ENCODE measurements at regions not wholly inside any gene's neighbourhood (a gene's known extent, or its start where the extent isn't known, plus 50 kb on each side); places are given as distances from the start of the nearest gene placed in this dataset.
"Not testable (repeated sequence)": the region's sequence is repeated elsewhere in the genome, so short reads cannot be mapped to it uniquely, and the experiment has no call there.

DNA sequence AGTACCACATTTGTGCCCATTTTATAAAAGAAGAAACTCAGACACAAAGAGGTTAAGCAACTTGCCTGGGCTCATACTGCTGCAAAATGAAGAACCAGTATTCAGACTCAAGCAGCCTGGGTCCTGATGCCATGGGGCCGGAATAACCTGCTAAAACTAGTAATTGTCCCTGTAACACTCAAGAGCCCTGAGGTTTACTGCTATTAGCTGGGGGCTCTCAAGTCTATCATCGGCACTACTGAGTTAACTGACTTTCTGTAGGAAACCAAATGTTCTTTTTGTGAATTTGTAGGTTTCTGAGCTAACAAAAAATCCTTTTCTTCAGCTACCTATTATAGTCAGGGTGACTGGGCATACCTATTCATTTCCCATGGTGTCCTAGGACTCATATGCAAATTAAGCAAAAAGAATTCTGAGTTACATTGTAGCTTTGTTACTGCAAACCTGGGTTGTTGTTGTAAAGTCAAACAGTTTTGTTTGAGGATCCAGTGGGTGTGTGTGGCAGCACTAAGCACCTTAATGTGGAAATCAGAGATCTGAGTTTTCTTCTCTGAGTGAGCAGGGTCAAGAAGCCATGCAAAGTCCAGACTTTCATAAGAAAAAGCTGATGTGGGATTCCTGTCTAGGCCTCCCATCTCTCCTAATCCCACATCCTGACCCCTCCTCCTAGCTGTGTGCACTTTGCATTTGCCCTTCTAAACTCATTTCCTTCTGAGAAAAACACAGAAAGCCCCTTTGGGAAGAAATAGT, 72.4 kb upstream of the TNP1 start:
- TF ChIP-seq FOXP2 (optimal IDR thresholded peaks at IDR 0.05; ENCODE audit: control extremely low read depth, extremely low read length, insufficient read depth) (no peak), EZH2 (IDR thresholded peaks at IDR 0.05) (no peak), POLR2AphosphoS5 (IDR thresholded peaks at IDR 0.05; ENCODE audit: borderline replicate concordance, low read depth, low read length) (no peak)
- no peak for DNase-seq (ENCODE audit: low read depth, low spot score)
- no peaks in the 10 kb centered on the region for H3K36me3 ChIP-seq (ENCODE audit: insufficient read depth, low read length)
- H3K4me3 ChIP-seq, result no peak overlapping the region
- H3K9me3 ChIP-seq (ENCODE audit: low read depth, low read length), result no peaks in the 10 kb centered on the region
- H3K27ac ChIP-seq, result no peak overlapping the region
- no peak overlapping the region for H3K9ac ChIP-seq (ENCODE audit: insufficient read length)

DNA sequence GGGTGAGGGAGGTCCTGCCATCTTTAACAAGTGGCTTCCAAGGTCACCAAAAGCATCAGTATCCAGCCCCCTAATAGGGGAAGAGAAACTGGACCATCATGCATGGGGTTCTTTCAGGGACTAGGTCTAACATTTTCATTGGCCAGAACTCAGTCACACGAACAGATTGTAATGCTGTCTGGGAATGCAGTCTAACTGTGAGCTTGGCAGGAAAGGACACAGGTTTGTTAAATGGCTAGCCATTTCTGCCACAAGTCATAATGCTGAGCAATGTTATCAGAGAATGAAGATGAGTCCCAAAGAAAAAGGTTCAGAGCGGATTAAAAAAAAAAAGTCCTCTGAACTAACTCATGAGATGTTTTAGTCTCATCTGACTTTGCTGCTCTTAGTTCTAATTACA, 70.9 kb upstream of the TNP1 start:
- H3K9ac ChIP-seq (ENCODE audit: insufficient read length), result no peak overlapping the region
- no peak overlapping the region for H3K27ac ChIP-seq
- no peak overlapping the region for H3K4me3 ChIP-seq
- no peaks in the 10 kb centered on the region for H3K9me3 ChIP-seq (ENCODE audit: low read depth, low read length)
- no peak for DNase-seq (ENCODE audit: low read depth, low spot score)
- TF ChIP-seq POLR2AphosphoS5 (IDR thresholded peaks at IDR 0.05; ENCODE audit: borderline replicate concordance, low read depth, low read length) (no peak), FOXP2 (optimal IDR thresholded peaks at IDR 0.05; ENCODE audit: control extremely low read depth, extremely low read length, insufficient read depth) (no peak), EZH2 (IDR thresholded peaks at IDR 0.05) (no peak)
- no peaks in the 10 kb centered on the region for H3K36me3 ChIP-seq (ENCODE audit: insufficient read depth, low read length)

DNA sequence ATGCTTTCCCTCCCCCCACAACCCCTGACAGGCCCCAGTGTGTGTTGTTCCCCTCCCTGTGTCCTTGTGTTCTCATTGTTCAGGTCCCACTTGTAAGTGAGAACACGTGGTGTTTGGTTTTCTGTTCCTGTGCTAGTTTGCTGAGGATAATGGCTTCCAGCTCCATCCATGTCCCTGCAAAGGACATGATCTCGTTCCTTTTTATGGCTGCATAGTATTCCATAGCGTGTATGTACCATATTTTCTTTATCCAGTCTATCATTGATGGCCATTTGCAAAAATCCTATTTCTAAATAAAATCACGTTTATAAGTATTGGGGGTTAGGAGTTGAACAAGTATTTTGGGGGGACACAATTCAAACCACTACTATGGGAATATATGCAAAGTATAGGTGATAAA, 69.5 kb upstream of the TNP1 start:
- DNase-seq (ENCODE audit: low read depth, low spot score); H3K27ac ChIP-seq; H3K4me3 ChIP-seq: not testable (repeated sequence)

DNA sequence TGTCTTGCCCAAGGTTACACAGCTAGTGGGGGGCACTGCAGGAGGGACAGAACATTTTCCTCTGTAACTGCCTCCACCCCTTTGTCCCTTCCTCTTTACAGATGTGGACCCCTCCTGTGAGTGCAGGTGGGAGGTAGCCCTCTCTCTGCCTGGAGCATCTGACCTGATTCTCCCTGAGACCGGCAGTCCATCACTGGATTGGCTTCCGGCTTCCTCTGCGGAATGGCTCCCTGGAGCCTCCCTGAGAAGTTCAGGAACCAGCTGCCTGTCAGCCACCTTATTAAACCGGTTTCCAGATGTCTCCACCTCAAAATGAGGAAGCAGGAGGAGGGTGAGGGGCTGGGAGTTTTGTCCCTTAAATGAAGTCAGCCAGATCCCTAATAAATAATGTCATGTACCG, 67.3 kb upstream of the TNP1 start:
- no peak overlapping the region for H3K4me3 ChIP-seq
- H3K9me3 ChIP-seq (ENCODE audit: low read depth, low read length), result no peaks in the 10 kb centered on the region
- no peak for TF ChIP-seq POLR2AphosphoS5 (IDR thresholded peaks at IDR 0.05; ENCODE audit: borderline replicate concordance, low read depth, low read length)
- TF ChIP-seq EZH2 (IDR thresholded peaks at IDR 0.05), result no peak
- no peak for TF ChIP-seq FOXP2 (optimal IDR thresholded peaks at IDR 0.05; ENCODE audit: control extremely low read depth, extremely low read length, insufficient read depth)
- no peak for DNase-seq (ENCODE audit: low read depth, low spot score)
- H3K27ac ChIP-seq, result no peak overlapping the region
- H3K36me3 ChIP-seq (ENCODE audit: insufficient read depth, low read length), result no peaks in the 10 kb centered on the region
- H3K9ac ChIP-seq (ENCODE audit: insufficient read length), result no peak overlapping the region

More for the DNA sequence above, 69.5 kb upstream of the TNP1 start:
- not testable (repeated sequence) for H3K36me3 ChIP-seq (ENCODE audit: insufficient read depth, low read length); H3K9me3 ChIP-seq (ENCODE audit: low read depth, low read length); H3K9ac ChIP-seq (ENCODE audit: insufficient read length)

DNA sequence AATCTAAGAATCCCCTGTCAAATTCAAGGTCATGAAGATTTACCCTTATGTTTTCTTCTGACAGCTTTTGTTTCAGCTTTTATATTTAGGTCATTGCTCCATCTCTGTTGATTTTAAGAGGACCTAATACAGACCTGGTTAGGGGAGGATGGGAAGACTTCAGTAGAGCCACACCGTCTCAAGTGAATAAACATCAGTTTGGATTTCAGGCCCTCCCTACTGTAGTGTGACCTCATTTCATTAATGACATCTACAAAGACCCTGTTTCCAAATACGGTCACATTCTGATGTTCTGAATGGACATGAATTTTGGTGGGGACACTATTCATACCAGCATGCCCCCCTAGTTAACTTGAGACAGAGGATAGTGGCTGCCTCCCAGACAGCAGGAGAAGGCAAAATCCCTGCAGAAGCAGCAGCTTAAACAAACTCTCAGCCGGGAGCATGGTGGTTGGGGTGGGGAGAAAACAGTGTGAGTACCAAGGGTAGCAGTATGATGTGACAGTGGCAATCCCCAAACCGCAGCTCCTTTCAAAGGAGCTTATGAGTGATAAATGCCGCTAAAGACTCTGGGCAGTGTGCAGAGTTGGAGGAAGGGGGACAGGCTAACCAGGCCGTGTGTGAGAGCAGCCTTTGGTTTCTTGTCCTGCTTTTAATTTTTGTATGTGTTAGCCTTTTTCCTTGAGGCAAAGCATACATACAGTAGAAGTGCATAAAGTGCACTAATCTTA, 65.9 kb upstream of the TNP1 start:
- Histone ChIP-seq H3K9ac (ENCODE audit: insufficient read length) (no peak overlapping the region), H3K36me3 (ENCODE audit: insufficient read depth, low read length) (no peaks in the 10 kb centered on the region), H3K4me3 (no peak overlapping the region), H3K27ac (no peak overlapping the region), H3K9me3 (ENCODE audit: low read depth, low read length) (no peaks in the 10 kb centered on the region)
- DNase-seq (ENCODE audit: low read depth, low spot score), result no peak
- TF ChIP-seq EZH2 (IDR thresholded peaks at IDR 0.05), result no peak
- TF ChIP-seq POLR2AphosphoS5 (IDR thresholded peaks at IDR 0.05; ENCODE audit: borderline replicate concordance, low read depth, low read length), result no peak
- no peak for TF ChIP-seq FOXP2 (optimal IDR thresholded peaks at IDR 0.05; ENCODE audit: control extremely low read depth, extremely low read length, insufficient read depth)

DNA sequence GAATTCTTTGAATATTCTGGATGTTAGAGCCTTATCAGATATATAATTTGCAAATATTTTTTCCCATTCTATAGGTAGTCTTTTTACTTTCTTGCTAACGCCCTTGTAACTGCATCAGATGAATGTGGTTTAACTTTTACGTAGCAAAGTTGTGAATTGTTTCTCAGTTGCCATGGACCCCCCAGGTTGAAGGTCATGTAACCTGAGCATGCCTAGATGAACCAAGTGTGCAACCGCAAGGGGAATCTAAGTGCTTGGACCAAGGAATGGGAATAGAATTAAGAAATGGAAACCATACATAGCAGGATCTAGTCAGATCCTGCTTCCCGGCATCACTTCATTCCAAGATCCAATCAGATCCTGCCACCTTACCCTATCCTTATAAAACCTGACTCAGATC, 65.1 kb upstream of the TNP1 start:
- TF ChIP-seq FOXP2 (optimal IDR thresholded peaks at IDR 0.05; ENCODE audit: control extremely low read depth, extremely low read length, insufficient read depth) (no peak), POLR2AphosphoS5 (IDR thresholded peaks at IDR 0.05; ENCODE audit: borderline replicate concordance, low read depth, low read length) (no peak), EZH2 (IDR thresholded peaks at IDR 0.05) (no peak)
- Histone ChIP-seq H3K9ac (ENCODE audit: insufficient read length) (no peak overlapping the region), H3K36me3 (ENCODE audit: insufficient read depth, low read length) (no peaks in the 10 kb centered on the region), H3K4me3 (no peak overlapping the region), H3K9me3 (ENCODE audit: low read depth, low read length) (no peaks in the 10 kb centered on the region), H3K27ac (no peak overlapping the region)
- DNase-seq (ENCODE audit: low read depth, low spot score), result no peak

DNA sequence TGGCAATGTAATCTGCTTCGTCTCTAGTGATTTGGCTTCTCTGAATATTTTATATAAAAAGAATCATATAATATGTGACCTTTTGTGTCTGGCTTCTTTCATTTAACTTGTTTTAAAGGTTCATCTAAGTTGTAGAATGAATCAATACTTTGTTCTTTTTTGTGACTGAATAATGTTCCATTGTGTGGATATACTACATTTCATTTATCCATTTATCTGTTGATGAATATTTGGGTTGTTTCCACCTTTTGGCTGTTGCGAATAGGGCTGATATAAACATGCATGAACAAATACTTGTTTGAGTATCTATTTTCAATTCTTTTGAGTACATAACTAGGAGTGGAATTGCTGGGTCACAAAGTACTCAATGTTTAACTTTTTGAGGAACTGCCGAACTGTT, 63.8 kb upstream of the TNP1 start:
- no peak overlapping the region for H3K27ac ChIP-seq
- H3K36me3 ChIP-seq (ENCODE audit: insufficient read depth, low read length), result no peaks in the 10 kb centered on the region
- no peak overlapping the region for H3K9ac ChIP-seq (ENCODE audit: insufficient read length)
- no peaks in the 10 kb centered on the region for H3K9me3 ChIP-seq (ENCODE audit: low read depth, low read length)
- TF ChIP-seq EZH2 (IDR thresholded peaks at IDR 0.05) (no peak), POLR2AphosphoS5 (IDR thresholded peaks at IDR 0.05; ENCODE audit: borderline replicate concordance, low read depth, low read length) (no peak), FOXP2 (optimal IDR thresholded peaks at IDR 0.05; ENCODE audit: control extremely low read depth, extremely low read length, insufficient read depth) (no peak)
- no peak overlapping the region for H3K4me3 ChIP-seq
- no peak for DNase-seq (ENCODE audit: low read depth, low spot score)

DNA sequence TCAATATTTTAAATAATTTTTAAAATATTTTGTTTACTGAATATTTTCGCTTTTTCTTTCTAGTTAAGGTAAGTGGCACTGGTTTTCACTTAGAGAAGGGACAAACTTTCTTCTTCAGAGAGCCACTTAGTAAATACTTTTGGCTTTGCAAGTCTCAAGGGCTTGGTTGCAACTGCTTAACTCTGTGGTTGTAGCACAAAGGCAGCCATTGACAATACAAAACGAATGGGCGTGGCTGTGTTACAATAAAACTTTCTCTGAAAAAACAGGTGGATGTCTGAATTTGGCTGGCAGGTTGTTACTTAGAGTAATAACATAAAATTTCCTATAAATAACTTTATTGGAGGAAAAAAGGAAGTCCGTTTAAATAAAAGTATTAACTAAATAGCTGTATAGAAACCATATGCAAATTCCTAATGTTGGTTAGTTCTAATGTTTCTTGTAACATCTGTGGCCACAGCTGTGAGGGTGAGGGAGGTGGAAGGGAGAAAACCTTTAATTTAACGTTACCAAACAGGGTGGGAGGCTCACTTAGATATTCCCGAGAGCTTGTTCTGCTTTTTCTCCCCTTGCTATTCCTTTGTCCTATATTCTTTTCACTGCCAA, 62.4 kb upstream of the TNP1 start:
- DNase-seq (ENCODE audit: low read depth, low spot score), result no peak
- Histone ChIP-seq H3K9me3 (ENCODE audit: low read depth, low read length) (no peaks in the 10 kb centered on the region), H3K36me3 (ENCODE audit: insufficient read depth, low read length) (no peaks in the 10 kb centered on the region), H3K4me3 (no peak overlapping the region), H3K27ac (no peak overlapping the region), H3K9ac (ENCODE audit: insufficient read length) (no peak overlapping the region)
- TF ChIP-seq POLR2AphosphoS5 (IDR thresholded peaks at IDR 0.05; ENCODE audit: borderline replicate concordance, low read depth, low read length), result no peak
- no peak for TF ChIP-seq FOXP2 (optimal IDR thresholded peaks at IDR 0.05; ENCODE audit: control extremely low read depth, extremely low read length, insufficient read depth)
- no peak for TF ChIP-seq EZH2 (IDR thresholded peaks at IDR 0.05)

Measured in SK-N-MC (cell line).